Endothelial cell of umbilical vein (primary cell): ENCODE measurements at regions not wholly inside any gene's neighbourhood (a gene's known extent, or its start where the extent isn't known, plus 50 kb on each side); places are given as distances from the start of the nearest gene placed in this dataset.

Source experiments
- BruUV-seq: library from RNA; stranded (reverse); fragments of 400-500 nt; replicated peaks from 2 replicates; lab custom pipeline; 2021; lab: Mats Ljungman, UMichigan
- CTCF ChIA-PET: fragments of 300-600, 350-600 bp; sonication (Branson Sonifier 250); formaldehyde crosslinking; loops from one replicate; lab custom pipeline; 2021; ENCODE audit warnings: antibody characterized with exemption, inconsistent platforms; lab: Charles Lee
- POLR2A ChIA-PET: fragments of 300-600, 350-600 bp; sonication (Branson Sonifier 250); formaldehyde crosslinking; loops from one replicate; lab custom pipeline; 2021; ENCODE audit warnings: antibody characterized with exemption, inconsistent platforms; lab: Charles Lee
- DNase-seq: peaks from one replicate; pipeline ENCODE4 v3.0.0-alpha.2; 2011; ENCODE audit warnings: low read depth, low spot score
- FAIRE-seq: peaks from 2 replicates; lab custom pipeline; 2011; peaks lifted over from hg19 to GRCh38; lab: Jason Lieb, UNC
- H2AFZ ChIP-seq: 2 replicates; pipeline ENCODE4 v1.6.0; 2012; ENCODE audit warnings: low read depth, low read length, control low read depth, inconsistent platforms
- H3K27ac ChIP-seq: 2 replicates; pipeline ENCODE4 v1.5.1; 2011; ENCODE audit warnings: low read depth, mild to moderate bottlenecking, control low read depth, low read length, moderate library complexity; ENCODE audit not compliant: insufficient read depth
- H3K27me3 ChIP-seq, 2 experiments: 2 replicates each; pipeline versions ENCODE4 v1.6.0 to v1.6.1; 2011; ENCODE audit warnings: low read length in 2 of 2, mixed read lengths in 1 of 2; ENCODE audit not compliant: control insufficient read depth in 2 of 2, insufficient read depth in 2 of 2
- H3K36me3 ChIP-seq, 2 experiments: 2 replicates in 1 of 2; 3 replicates in 1 of 2; pipeline ENCODE4 v1.5.1; 2011; ENCODE audit warnings: low read length in 2 of 2, mild to moderate bottlenecking in 1 of 2, moderate library complexity in 1 of 2; ENCODE audit not compliant: control insufficient read depth in 2 of 2, insufficient read depth in 2 of 2; ENCODE audit errors: extremely low read depth in 1 of 2
- H3K4me1 ChIP-seq: 3 replicates; pipeline ENCODE4 v1.5.1; 2011; ENCODE audit warnings: mild to moderate bottlenecking, low read length; ENCODE audit not compliant: control insufficient read depth, insufficient read depth; ENCODE audit errors: extremely low read depth
- H3K4me2 ChIP-seq: 2 replicates; pipeline ENCODE4 v1.6.1; 2011; ENCODE audit warnings: low read length, control low read depth, mixed read lengths; ENCODE audit not compliant: insufficient read depth
- H3K4me3 ChIP-seq, 3 experiments: fragments of 200-600 bp in 1 of 3; sonication (generic), shearing (Covaris generic) in 1 of 3; replicated peaks in 1 of 3; 2 replicates each; pipeline ENCODE4 v1.5.1; 2011 to 2016; ENCODE audit warnings: control low read depth in 3 of 3, low read length in 3 of 3, mild to moderate bottlenecking in 2 of 3, inconsistent platforms in 1 of 3, low read depth in 1 of 3, moderate library complexity in 1 of 3; ENCODE audit not compliant: insufficient read depth in 1 of 3
- H3K79me2 ChIP-seq: 2 replicates; pipeline ENCODE4 v1.6.0; 2012; ENCODE audit warnings: low read length, inconsistent platforms; ENCODE audit not compliant: control insufficient read depth, insufficient read depth
- H3K9ac ChIP-seq: replicated peaks from 2 replicates; pipeline ENCODE3; 2011; ENCODE audit warnings: low read length, control low read depth; ENCODE audit not compliant: insufficient read depth; ENCODE audit errors: extremely low read depth
- H3K9me1 ChIP-seq: replicated peaks from 3 replicates; pipeline ENCODE4 v1.6.0; 2011; ENCODE audit warnings: mild to moderate bottlenecking, low read length; ENCODE audit not compliant: control insufficient read depth, insufficient read depth; ENCODE audit errors: extremely low read depth
- H3K9me3 ChIP-seq: replicated peaks from 2 replicates; pipeline ENCODE4 v1.5.1; 2012; ENCODE audit warnings: low read length, inconsistent platforms; ENCODE audit not compliant: control insufficient read depth, insufficient read depth
- H4K20me1 ChIP-seq: replicated peaks from 2 replicates; pipeline ENCODE3; 2011; ENCODE audit warnings: mild to moderate bottlenecking, low read length; ENCODE audit not compliant: control insufficient read depth, insufficient read depth; ENCODE audit errors: extremely low read depth
- CTCF ChIP-seq, 2 donors: IDR thresholded peaks; 1 replicate in 1 of 2; 2 replicates in 1 of 2; pipeline ENCODE4 v1.5.1; 2011; ENCODE audit warnings: low read length in 2 of 2, mild to moderate bottlenecking in 2 of 2, moderate library complexity in 2 of 2, control low read depth in 1 of 2, inconsistent platforms in 1 of 2, low read depth in 1 of 2; ENCODE audit not compliant: insufficient read depth in 1 of 2; ENCODE audit errors: extremely low read depth in 1 of 2
- EZH2 ChIP-seq: IDR thresholded peaks from 2 replicates; pipeline ENCODE4 v1.6.1; 2012; ENCODE audit warnings: borderline replicate concordance, low read depth, mild to moderate bottlenecking, moderate library complexity, low read length, inconsistent platforms; ENCODE audit not compliant: severe bottlenecking
- FOS ChIP-seq: IDR thresholded peaks from 2 replicates; pipeline ENCODE4 v1.6.1; 2011; ENCODE audit warnings: mild to moderate bottlenecking, low read length, moderate library complexity, borderline replicate concordance; ENCODE audit not compliant: insufficient read depth
- GATA2 ChIP-seq: IDR thresholded peaks from 2 replicates; pipeline ENCODE4 v1.7.0; 2011; ENCODE audit warnings: low read depth, mild to moderate bottlenecking, moderate library complexity, mixed read lengths, low read length; ENCODE audit not compliant: insufficient read length, insufficient read depth
- JUN ChIP-seq: IDR thresholded peaks from 2 replicates; pipeline ENCODE4 v1.6.1; 2011; ENCODE audit warnings: borderline replicate concordance, low read depth; ENCODE audit not compliant: insufficient read length, insufficient read depth
- MAX ChIP-seq: IDR thresholded peaks from 2 replicates; pipeline ENCODE4 v1.6.1; 2011; ENCODE audit not compliant: insufficient read depth, insufficient read length
- MYC ChIP-seq: IDR thresholded peaks from one replicate; pipeline ENCODE4 v1.6.1; 2011; ENCODE audit warnings: mild to moderate bottlenecking, low read depth, low read length
- POLR2A ChIP-seq: IDR thresholded peaks from 2 replicates; pipeline ENCODE4 v1.6.1; 2012; ENCODE audit warnings: low read depth, mild to moderate bottlenecking, control low read depth, low read length
- POLR2AphosphoS5 ChIP-seq: IDR thresholded peaks from 2 replicates; pipeline ENCODE4 v1.6.1; 2012; ENCODE audit warnings: low read depth, mild to moderate bottlenecking, control low read depth, low read length, moderate library complexity; ENCODE audit not compliant: insufficient read depth
- dilution Hi-C: fragments of 300-500 bp; cut with MboI; formaldehyde crosslinking; loops from one replicate; pipeline ENCODE4 v1.15.0; 2019; ENCODE audit warnings: low sequenced_read_pairs; ENCODE audit not compliant: extremely low pct_ligation_motif_present
- intact Hi-C: fragments of 100-400 bp; cut with micrococcal nuclease; formaldehyde crosslinking; loops from one replicate; pipeline ENCODE4 v1.10.0; 2022

GRCh38 chr15:93247466-93248121, 158.6 kb upstream of the RGMA start:
- dilution Hi-C loops, result no loop called here

More at GRCh38 chr15:93247466-93248121, 158.6 kb upstream of the RGMA start:
- intact Hi-C loops, result no loop called here
- Histone ChIP-seq H3K4me3 (no peak overlapping the region), H3K9ac (no peak overlapping the region), H3K4me2 (no peak overlapping the region), H3K27me3 (no peaks in the 10 kb centered on the region), H2AFZ (no peak overlapping the region), H3K36me3 (no peaks in the 10 kb centered on the region), H3K27ac (no peak overlapping the region), H4K20me1 (no peaks in the 10 kb centered on the region), H3K4me1 (no peaks in the 10 kb centered on the region), H3K9me3 (peaks cover 2% of the 10 kb centered on the region), H3K79me2 (no peaks in the 10 kb centered on the region), H3K9me1 (no peaks in the 10 kb centered on the region)
- no peak for TF ChIP-seq MYC
- no peak for TF ChIP-seq CTCF (IDR thresholded peaks at IDR 0.05; ENCODE audit: extremely low read depth in 1 of 2, insufficient read depth in 1 of 2, low read depth in 1 of 2, low read length in 2 of 2)
- TF ChIP-seq POLR2AphosphoS5, result no peak
- no peak for TF ChIP-seq MAX
- TF ChIP-seq EZH2, result no peak
- no peak for TF ChIP-seq FOS
- TF ChIP-seq GATA2, result no peak
- no peak for TF ChIP-seq POLR2A
- no peak for TF ChIP-seq JUN
- no TSS peak for BruUV-seq
- FAIRE-seq (no peak), DNase-seq (no peak)
- POLR2A ChIA-PET, result no interaction called here
- CTCF ChIA-PET, result no interaction called here
